NCI-H128 (cell line): ENCODE measurements at regions not wholly inside any gene's neighbourhood (a gene's known extent, or its start where the extent isn't known, plus 50 kb on each side); places are given as distances from the start of the nearest gene placed in this dataset.

ENCODE experiments used
- DNase-seq: peaks from one replicate; lab custom pipeline; 2025; ENCODE audit not compliant: unreplicated experiment; lab: John Stamatoyannopoulos, UW

DNA sequence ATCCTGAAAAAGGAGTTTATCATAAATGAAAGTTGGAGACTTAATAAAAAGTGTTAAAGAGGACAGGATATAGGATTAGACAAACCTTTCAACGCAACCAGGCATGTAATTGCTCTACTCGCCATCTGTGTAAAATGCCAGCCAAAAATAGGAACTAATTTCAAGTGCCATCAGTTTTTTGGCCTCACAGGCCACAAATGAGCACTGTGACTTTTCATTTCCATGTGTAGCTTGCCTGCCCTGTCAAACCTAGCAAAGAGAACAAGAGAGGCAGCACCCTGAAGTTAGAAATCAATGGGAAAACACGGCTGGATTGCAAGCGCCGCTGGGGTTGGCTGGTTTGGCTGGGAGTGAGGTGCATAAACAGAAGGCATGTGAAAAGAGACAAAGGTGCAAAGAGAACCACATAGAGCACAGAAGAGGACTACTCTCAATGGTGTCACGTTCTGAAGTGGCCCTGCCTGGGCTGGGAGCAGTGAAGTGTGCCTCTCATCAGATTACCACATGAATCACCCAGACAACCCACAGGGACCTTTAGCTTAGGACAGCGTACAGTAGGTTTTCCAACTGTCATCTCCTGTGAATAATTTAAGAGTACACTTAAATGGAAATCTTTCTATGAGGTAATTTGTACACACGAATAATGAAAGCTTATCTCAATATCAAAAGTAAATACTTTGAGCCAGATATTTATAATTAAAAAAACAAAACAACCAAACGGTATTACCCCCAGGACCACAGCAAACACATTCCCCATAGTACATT, 78.0 kb upstream of the NHSL1 start:
- DNase-seq = peak; percentile 88

DNA sequence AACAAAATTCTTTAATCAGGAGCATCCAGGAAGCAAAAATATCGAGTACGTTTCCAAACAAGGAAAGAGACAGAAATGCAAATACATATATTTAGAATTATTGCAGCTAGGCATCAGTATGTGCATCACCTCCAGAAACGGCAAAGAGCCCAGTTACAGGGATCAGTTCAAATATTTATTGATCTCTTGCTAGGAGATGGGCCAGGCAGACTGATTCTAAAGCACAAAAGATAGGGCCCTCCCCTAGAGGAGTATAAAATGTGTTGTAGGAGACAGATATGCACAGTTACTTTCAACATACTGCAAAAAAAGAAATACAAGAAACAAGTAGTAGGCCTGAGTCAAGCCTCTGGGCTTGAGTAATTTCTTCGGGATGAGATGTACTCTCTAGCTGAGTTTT, 80.7 kb upstream of the NHSL1 start:
- DNase-seq = no peak

DNA sequence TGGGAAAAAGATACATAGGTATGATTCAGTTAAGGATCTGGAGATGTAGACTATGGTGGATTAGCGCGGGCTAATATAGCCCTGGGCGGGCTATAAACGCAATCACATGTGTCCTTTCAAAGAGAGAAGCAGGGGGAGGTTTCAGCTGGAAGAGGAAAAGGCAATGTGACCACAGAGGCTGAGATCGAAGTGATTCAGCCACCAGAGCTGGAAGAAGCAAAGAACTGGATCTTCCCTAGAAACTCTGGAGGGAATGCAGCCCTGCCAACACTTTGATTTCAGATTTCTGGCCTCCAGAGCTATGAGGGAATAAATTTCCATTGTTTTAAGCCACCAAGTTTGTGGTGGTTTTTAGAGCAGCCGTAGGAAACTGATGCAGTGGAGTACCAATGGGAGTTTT, 81.5 kb upstream of the NHSL1 start:
- no peak for DNase-seq

DNA sequence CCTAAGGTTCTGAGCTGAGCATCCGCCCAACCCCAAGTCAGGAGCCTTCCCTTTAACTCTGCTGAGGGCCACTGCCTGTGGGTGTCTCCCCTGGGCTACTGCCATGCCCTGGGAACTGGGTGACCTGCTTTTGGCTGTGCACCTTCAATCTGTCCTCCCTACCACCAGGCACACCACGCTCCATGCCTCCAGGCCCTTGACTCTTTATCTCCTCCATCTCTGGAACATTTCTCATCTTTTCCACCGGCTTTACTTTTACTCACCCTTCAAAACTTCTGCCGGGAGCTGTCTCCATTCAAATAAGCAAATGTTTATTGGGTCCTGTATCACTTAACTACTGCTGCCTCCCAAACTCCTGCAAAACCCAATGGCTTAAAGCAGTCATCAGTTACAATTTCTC, 83.3 kb upstream of the NHSL1 start:
- DNase-seq = no peak

DNA sequence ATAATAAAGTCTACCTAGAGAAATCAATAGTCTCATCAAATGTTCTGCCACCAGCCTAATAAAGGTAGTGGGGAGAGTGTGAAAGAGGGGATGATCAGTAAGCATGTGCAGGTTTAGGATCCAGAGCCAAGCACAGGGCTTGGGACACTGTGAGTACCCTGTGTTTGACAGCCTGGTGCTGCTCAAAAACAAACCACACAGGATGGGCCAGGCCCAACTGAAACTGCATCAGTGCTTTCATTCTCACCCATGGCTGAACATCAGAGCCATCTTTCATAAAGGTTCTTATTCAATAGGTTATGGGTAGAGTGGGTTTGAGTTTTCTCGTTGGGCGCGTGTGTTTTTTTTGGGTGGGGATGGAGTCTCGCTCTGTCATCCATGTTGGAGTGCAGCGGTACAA, 87.3 kb upstream of the NHSL1 start:
- no peak for DNase-seq

DNA sequence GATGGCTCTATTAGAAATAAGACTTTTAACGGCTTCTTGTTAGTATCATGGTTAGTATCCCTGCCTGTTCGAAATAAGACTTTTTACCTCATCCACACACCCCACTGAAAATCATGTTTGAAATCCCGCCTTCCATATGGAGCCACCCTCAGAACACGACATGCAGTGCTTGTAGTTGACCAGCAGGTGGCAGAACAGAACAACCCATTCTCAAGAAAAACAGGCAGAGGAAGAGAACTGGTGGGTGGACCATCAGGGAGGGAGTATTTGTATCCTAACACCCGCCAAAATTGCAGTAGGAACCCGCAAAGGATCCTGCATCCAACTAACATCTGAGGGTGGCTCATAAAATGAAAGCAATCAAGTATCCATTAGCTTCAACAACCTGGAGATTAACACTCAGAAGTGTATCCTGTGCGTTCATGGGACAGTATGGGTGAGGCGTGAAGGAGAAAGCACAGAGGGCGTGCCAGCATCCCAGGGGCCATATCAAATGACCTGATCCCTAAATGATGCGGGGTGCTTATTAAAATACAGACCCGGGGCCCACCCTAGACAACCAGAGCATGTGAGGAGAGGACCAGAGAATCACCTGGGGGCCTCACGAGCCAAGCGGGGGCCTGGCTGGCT, 89.6 kb upstream of the NHSL1 start:
- peak; percentile 64 for DNase-seq

DNA sequence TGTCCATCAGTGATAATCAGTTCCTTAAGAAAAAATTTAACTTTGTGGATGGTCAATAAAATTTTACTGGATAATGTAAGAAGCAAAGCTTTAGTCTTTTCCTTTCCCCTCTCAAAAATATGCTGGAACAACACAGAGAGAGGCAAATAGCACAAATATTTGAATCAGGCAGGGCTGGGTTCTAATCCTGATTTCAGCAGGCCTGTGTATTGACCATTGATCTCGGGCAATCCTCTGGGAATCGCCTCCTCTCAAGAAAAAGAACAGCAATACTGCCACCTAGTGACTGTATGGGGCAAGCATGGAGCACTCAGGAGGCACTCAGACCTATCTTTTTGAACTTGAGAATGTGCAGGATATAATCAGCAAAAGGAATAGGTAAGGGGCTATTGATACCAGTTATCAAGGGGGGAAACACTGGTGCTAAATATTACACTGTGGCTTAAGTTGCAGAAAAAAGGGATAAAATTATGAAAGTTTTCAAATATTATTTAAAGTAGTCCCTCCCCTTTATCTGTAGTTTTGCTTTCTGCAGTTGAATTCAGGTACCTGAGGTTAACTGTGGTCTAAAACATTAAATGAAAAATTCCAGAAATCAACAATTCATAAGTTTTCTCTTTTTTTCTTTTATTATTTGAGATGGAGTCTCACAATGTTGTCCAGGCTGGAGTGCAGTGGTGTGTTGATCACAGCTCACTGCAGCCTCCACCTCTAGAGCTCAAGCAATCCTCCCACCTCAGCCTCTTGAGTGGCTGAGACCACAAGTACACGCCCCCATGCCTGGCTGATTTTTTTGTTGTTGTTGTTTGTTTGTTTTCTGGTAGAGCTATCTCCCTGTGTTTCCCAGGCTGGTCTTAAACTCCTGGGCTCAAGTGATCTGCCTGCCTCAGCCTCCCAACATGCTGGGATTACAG, 91.8 kb upstream of the NHSL1 start:
- peak; percentile 73 for DNase-seq

DNA sequence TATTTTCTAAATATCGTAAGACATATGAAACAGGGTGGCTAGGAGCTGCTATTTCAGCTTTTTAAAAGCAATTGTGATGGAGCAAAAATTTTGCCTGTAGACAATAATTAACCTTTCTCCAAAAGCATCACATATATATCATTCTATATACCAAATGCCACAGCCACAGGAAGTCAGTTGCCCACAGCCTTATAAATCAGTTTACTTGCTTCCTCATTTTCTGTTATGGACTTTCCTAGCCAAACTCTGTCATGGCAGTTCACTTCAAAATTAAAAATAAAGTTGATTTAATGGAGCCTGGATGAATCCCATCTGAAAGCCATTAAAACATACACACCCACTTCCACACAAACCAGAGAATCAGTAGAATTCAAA, 93.4 kb upstream of the NHSL1 start:
- DNase-seq = no peak

DNA sequence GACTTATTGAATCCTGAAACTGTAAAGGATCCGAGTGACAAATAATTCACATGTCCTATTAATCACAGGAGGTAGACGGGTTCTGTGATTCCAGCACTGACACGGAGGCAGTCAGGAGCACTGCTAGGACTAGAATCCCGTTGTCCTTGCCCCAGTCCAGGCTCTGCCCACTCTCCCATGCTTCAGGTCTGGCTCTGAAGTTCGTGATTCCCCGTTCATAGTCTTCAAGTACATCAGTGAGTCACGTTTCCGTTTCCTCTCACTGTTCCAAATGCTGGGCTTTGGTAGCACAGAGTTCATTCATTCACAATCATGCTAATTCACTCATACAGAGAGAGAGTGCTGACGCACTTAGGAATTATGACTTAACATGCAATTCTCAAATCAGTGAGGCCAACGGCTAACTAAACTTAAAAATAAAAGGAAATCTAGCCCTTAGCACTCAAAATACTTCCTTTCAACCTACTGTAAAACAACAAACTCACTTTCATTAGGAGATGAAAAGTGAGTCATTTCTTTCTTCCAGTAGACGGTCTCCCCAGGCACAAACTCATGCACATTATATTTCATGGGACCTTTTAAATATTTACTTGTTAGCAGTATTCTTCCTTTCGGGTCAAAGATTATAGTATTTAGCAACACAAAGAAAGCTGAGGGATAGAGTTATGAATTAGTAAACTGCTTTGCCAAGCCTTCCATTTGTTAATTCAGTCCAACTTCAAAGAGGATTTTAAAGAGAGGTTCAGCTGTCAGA, 94.0 kb upstream of the NHSL1 start:
- no peak for DNase-seq

DNA sequence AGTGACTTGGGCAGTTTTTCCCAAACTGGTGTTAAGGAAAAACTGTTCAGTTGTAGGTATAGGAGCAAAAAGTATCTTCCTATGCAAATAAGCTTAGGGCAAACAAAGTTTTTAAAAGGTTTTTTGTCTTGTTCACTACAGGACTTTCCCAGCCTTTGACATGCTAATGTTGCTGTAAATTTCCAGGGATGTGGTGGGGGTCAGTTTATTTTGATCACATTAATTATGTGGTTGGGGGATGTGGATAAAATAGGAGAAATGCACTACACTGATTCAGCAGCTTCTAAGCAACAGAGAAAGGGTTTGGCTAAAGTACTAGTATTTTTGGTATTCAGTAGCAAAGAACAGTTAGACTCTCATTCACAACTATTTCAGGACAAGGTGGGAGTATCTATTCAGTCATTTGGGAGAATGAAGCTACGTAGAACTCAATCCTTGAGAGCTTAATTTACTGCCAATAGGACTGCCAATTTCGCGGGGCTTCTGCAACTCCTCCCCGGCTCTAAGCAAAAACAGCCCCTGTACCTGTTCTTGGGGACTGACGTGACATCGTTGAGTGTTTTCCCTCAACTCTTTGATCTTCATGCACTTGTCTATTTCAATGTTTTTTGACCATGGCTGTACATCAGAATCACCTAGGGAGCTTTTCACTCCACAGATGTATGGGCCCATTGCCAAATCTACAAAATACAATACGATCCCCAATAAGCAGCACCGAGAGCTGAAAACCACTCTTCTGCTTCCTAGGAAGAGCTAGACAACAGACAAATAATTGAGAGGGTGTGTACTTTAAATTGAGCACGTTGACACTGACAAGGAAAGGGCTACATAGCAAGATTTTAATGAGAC, 94.8 kb upstream of the NHSL1 start:
- peak; percentile 77 for DNase-seq

DNA sequence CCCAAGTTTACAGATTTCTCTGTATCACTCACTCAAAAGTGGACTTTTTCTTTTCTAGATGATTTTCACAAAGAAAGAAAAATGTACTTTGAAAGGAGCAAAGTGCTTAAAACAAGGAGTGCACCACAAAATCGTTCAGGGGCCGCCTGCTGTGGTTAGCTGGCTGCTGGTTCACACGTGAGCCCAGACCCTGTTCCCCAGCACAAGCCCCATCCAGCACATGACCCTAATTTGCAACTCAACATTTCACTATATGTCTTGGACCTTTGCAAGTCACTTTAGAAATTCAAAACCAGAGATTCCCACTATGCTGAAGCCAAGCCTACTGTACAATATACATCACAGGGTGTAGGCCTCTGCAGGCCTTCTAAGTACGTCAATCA, 95.5 kb upstream of the NHSL1 start:
- DNase-seq = no peak

DNA sequence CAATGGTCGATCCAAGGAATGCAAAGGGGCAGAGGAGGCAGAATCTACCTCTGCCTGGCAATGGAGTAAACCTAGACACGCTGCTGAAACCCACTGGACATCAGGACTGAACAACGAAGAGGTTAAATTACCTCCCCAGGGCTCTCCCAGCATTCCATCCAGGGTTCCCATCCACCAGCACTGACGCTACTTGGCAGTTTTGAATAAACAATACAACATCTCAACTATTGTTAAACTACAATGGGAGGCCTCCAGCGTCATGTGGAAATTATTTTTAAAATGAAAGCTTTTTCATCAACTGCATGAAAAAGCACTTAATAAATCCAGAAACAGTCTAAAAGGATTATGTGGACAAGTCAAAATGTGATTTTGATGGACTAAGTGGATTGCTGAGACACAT, 96.8 kb upstream of the NHSL1 start:
- no peak for DNase-seq

DNA sequence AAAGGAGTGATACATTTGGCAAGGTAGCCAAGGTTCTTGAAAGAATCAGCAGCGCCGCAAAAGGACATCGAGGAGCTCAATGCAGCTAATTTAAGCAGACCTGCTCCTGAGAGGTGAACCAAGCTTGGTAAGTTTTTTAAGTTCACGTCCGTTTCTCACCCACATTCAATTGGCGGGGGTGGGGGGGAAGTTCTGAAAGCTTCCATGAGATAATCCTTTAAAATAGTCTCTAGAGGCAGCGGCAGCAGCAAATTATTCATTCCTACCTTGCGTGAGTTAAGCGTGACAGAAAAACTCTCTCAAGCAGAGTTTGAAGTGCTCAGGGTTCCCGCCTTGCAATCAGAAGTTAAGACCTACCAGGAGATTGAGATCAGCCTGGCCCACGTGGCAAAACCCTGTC, 97.3 kb upstream of the NHSL1 start:
- DNase-seq = no peak

DNA sequence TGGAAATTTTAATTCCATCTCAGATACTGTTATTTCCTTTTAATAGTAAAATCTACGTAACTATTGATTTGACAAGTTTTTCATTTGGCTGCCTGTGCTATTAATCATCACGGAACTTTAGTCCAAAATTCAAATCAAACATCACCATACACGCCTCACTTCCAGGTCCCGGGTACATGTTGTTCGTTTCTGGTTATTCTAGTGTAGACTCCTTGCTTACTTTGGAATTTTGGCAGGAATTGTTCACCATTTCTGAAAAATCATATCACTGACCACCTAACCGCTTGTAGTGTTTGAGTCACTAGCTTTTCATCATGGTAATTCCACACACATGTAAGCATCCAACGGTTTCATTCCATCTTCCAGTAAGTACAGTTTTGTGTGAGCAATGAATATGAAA, 98.0 kb upstream of the NHSL1 start:
- DNase-seq = no peak

DNA sequence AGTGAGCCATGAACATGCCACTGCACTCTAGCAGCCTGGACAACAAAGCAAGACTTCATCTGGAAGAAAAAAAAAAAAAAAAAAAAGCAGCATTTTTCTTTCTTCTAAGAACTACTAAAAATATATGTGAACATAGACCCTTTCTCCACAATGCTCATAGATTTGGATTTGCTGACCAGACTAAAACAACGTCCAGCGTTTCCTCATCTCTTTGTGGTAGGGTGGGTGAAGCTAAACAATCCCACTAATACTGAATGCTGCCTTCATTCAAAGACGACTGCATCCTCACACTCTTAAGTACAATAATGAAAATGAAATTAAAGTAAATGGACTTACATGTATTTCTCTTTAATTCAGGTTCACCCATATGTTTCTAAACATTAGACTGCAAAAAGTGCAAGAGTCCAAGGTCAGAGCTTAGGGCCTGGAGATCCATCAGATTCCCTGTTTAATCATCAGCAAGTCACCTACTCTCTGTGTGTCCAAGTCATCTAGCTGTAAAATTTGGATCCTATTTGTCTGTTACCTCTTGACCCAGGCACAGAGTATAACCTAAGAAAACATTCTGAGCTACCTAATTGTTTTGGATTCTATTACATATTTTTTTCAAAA, 99.4 kb upstream of the NHSL1 start:
- no peak for DNase-seq

DNA sequence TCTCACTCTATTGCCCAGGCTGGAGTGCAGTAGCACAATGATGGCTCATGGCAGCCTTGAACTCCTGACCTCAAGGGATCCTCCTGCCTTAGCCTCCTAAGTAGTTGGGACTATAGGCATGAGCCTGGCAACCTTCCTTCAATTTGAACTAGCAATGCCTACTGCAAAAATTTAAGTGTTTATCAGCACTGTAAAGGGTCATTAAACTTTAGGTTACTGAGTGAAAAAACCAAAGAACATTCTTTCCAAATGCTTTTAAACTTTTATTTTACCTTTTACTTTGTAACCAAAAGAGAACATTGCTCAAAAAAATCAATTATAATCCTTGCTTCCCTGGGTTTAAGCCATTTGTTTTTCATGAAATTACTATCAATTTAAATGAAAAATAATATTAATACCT, 101.0 kb upstream of the NHSL1 start:
- DNase-seq = no peak

DNA sequence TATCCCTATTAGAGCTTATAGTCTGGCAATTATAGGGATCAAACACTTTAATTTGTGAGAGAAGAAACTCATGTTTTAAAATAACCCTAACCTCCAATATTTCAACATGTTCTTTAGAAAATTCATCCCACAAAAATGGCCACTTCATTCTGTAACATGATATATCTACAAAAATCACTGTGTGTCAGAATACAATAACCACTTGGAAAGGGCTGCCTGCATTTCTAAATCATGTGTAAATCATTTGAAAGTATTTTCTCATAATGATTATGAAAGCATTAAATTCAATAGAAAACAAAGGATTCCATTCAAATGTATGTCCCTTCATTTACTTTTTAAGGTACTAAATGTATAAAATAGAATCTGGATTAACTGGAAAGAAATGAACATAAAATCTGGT, 101.4 kb upstream of the NHSL1 start:
- DNase-seq = no peak

DNA sequence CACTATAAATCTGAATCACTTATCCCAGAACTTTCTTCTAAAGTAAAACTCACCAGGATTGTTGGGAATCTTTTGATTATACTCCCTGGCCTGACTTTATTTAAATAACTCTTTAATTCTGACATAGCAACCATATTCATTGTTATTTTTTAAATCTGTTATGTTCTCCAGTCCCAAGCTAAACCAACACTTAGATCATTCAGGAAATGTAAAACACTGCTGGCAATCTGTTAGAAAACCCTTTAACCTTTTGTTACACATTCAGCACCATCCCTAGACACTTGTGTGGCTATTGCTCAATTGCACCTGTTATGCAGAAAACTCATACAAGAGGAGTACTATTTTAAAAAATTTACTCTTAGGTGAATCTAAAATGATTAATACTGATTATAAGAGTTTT, 101.8 kb upstream of the NHSL1 start:
- DNase-seq = no peak

DNA sequence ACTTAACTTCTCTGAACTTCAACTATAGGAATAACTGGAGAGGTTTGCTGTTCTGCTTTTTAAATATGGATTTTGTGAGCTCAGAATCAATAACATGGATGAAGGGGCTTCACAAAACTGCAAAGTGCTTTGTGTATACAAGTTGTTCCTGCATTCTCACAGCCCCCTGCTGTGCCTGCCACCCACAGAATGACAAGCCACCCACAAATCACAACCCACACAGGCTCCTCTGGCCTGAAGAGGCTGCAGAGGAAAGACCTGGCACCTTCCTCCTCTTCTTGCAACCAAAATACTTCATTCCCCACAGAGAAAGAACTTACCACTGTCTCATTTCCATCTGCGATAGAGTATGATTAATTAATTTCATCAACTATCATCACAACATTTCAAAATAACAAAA, 106.7 kb upstream of the NHSL1 start:
- DNase-seq = no peak
